A673 (cell line): ENCODE measurements at regions not wholly inside any gene's neighbourhood (a gene's known extent, or its start where the extent isn't known, plus 50 kb on each side); places are given as distances from the start of the nearest gene placed in this dataset.

ENCODE experiments used
- BruUV-seq: library from RNA; stranded (reverse); fragments of 400-500 nt; replicated peaks from 2 replicates; lab custom pipeline; 2021; lab: Mats Ljungman, UMichigan
- CTCF ChIA-PET: fragments of 300-600 bp; sonication (Branson Sonifier 250); formaldehyde crosslinking; loops from one replicate; lab custom pipeline; 2022; ENCODE audit warnings: antibody characterized with exemption; lab: Charles Lee
- POLR2A ChIA-PET: fragments of 300-600 bp; sonication (Branson Sonifier 250); formaldehyde crosslinking; loops from one replicate; lab custom pipeline; 2022; ENCODE audit warnings: antibody characterized with exemption; ENCODE audit not compliant: low non-redundant PET; lab: Charles Lee
- DNase-seq: peaks from one replicate; pipeline ENCODE4 v3.0.0-alpha.2; 2015; ENCODE audit warnings: low spot score
- H3K27ac ChIP-seq: fragments of 200-600 bp; sonication (generic); 2 replicates; pipeline ENCODE4 v1.5.1; 2016; ENCODE audit warnings: mixed run types, low read depth, mild to moderate bottlenecking, mixed read lengths, antibody characterized with exemption, low read length; ENCODE audit not compliant: poor library complexity, severe bottlenecking
- H3K27me3 ChIP-seq: fragments of 200-600 bp; sonication (generic); replicated peaks from 2 replicates; pipeline ENCODE4 v1.6.1; 2017; ENCODE audit warnings: mixed run types, low read depth, mild to moderate bottlenecking, mixed read lengths, antibody characterized with exemption, low read length; ENCODE audit not compliant: insufficient read depth, poor library complexity
- H3K36me3 ChIP-seq: fragments of 200-600 bp; sonication (generic); 2 replicates; pipeline ENCODE4 v1.6.1; 2016; ENCODE audit warnings: mixed run types, mild to moderate bottlenecking, mixed read lengths, antibody characterized with exemption, low read length; ENCODE audit not compliant: insufficient read depth, poor library complexity, severe bottlenecking
- H3K4me1 ChIP-seq: fragments of 200-600 bp; sonication (generic); 2 replicates; pipeline ENCODE4 v1.6.1; 2017; ENCODE audit warnings: mixed run types, mild to moderate bottlenecking, mixed read lengths, antibody characterized with exemption, low read length; ENCODE audit not compliant: insufficient read depth, poor library complexity, severe bottlenecking
- H3K4me3 ChIP-seq: fragments of 200-600 bp; sonication (generic); 2 replicates; pipeline ENCODE4 v1.5.1; 2016; ENCODE audit warnings: low read depth, mixed run types, mild to moderate bottlenecking, mixed read lengths, low read length; ENCODE audit not compliant: poor library complexity, severe bottlenecking
- H3K9me3 ChIP-seq: fragments of 200-600 bp; sonication (generic); 2 replicates; pipeline ENCODE4 v1.6.1; 2016; ENCODE audit warnings: mixed run types, low read depth, mild to moderate bottlenecking, mixed read lengths, antibody characterized with exemption, low read length; ENCODE audit not compliant: poor library complexity, severe bottlenecking
- EZH2 ChIP-seq: fragments of 200-600 bp; sonication (generic); IDR thresholded peaks from 2 replicates; pipeline ENCODE4 v1.6.1; 2017; ENCODE audit warnings: borderline replicate concordance, low read depth, mild to moderate bottlenecking, mixed read lengths, antibody characterized with exemption, low read length; ENCODE audit not compliant: poor library complexity, severe bottlenecking
- intact Hi-C: fragments of 100-400 bp; cut with micrococcal nuclease; formaldehyde crosslinking; loops from one replicate; pipeline ENCODE4 v1.10.0; 2022; ENCODE audit not compliant: unreplicated experiment
- TF ChIP-seq, protein P1 (sequence below): fragments of 300-800, 200-600 bp; sonication (generic); conservative IDR thresholded peaks from 2 replicates; pipeline ENCODE4 v1.5.1; 2017; ENCODE audit warnings: low read depth, mild to moderate bottlenecking, antibody characterized with exemption, low read length, moderate library complexity, mixed read lengths

DNA sequence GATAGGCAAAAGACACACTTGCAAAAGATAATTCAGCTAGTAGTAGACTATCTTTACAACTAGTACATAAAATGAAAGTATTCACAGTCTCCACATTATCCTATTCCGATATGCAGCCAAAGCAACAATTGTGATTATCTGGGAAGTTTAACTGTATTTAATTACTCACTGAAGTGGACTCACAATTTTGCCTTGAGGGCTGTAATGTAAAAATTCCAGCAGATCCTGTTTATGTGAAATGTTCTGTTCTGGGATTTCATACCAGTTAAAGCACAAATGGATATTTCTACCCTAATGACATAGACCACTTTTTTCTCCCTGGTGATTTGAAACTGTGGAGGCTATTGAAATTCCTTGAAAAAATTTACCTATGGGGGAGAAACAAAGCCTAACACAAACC lies 474.4 kb upstream of the EDIL3 start:
- no peak overlapping the region for H3K27ac ChIP-seq
- H3K4me3 ChIP-seq = no peak overlapping the region
- intact Hi-C loops = no loop called here
- DNase-seq = no peak
- peaks cover 7% of the 10 kb centered on the region for H3K9me3 ChIP-seq
- no peak for TF ChIP-seq EZH2
- TF ChIP-seq, protein P1, sequence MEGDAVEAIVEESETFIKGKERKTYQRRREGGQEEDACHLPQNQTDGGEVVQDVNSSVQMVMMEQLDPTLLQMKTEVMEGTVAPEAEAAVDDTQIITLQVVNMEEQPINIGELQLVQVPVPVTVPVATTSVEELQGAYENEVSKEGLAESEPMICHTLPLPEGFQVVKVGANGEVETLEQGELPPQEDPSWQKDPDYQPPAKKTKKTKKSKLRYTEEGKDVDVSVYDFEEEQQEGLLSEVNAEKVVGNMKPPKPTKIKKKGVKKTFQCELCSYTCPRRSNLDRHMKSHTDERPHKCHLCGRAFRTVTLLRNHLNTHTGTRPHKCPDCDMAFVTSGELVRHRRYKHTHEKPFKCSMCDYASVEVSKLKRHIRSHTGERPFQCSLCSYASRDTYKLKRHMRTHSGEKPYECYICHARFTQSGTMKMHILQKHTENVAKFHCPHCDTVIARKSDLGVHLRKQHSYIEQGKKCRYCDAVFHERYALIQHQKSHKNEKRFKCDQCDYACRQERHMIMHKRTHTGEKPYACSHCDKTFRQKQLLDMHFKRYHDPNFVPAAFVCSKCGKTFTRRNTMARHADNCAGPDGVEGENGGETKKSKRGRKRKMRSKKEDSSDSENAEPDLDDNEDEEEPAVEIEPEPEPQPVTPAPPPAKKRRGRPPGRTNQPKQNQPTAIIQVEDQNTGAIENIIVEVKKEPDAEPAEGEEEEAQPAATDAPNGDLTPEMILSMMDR = no peak
- H3K4me1 ChIP-seq = no peaks in the 10 kb centered on the region
- ChIA-PET CTCF (no interaction called here), POLR2A (no interaction called here)
- H3K27me3 ChIP-seq = no peaks in the 10 kb centered on the region
- no peaks in the 10 kb centered on the region for H3K36me3 ChIP-seq
- BruUV-seq = no TSS peak

DNA sequence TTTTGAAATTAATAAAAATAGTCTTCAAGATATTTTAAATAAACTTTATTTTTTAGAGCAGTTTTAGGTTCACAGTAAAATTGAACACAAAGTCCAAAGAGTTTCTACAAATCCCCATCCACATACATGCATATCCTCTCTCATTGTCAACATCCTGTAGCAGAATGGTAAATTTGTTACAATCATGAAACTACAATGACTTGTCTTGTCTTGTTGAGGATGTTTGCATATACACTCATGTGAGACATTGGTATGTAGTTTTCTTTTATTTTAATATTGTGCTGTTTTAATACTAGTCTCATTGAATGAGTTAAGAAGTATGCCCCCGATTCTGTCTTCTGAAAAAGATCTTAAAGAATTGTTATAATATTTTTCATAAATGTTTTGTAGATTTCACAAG lies 447.0 kb upstream of the EDIL3 start:
- ChIA-PET POLR2A (no interaction called here), CTCF (no interaction called here)
- no TSS peak for BruUV-seq
- TF ChIP-seq EZH2 = no peak
- TF ChIP-seq, protein P1 = no peak
- DNase-seq = no peak
- no peak overlapping the region for H3K27ac ChIP-seq
- intact Hi-C loops = no loop called here
- no peaks in the 10 kb centered on the region for H3K4me1 ChIP-seq
- H3K27me3 ChIP-seq = no peaks in the 10 kb centered on the region
- H3K4me3 ChIP-seq = no peak overlapping the region
- no peaks in the 10 kb centered on the region for H3K9me3 ChIP-seq
- H3K36me3 ChIP-seq = no peaks in the 10 kb centered on the region

DNA sequence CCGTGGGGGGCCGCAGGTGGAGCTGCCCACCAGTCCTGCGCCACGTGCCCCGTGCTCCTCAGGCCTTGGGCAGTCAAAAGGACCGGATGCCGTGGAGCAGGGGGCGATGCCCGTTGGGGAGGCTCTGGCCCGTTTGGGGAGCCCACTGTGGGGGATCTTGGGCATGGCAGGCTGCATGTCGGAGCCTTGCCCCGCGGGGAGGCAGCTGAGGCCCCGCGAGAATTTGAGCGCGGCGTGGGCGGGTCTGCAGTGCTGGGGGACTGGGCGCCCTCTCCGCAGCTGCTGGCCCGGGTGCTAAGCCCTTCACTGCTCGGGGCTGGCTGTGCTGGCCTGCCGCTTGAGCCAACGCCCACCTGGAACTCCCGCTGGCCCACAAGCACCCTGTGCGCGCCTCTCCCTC lies 445.6 kb upstream of the EDIL3 start:
- BruUV-seq = no TSS peak
- CTCF ChIA-PET = no interaction called here
- no peak for DNase-seq
- H3K27me3 ChIP-seq = no peaks in the 10 kb centered on the region
- H3K27ac ChIP-seq = no peak overlapping the region
- intact Hi-C loops = no loop called here
- no peaks in the 10 kb centered on the region for H3K36me3 ChIP-seq
- H3K4me3 ChIP-seq = no peak overlapping the region
- no peaks in the 10 kb centered on the region for H3K9me3 ChIP-seq
- no peak for TF ChIP-seq EZH2
- TF ChIP-seq, protein P1 = no peak
- POLR2A ChIA-PET = no interaction called here
- no peaks in the 10 kb centered on the region for H3K4me1 ChIP-seq
